MCF 10A (cell line): ENCODE measurements at regions not wholly inside any gene's neighbourhood (a gene's known extent, or its start where the extent isn't known, plus 50 kb on each side); places are given as distances from the start of the nearest gene placed in this dataset.

Source experiments
- BruUV-seq: library from RNA; stranded (reverse); fragments of 400-500 nt; replicated peaks from 2 replicates; lab custom pipeline; 2021; lab: Mats Ljungman, UMichigan
- CTCF ChIA-PET: fragments of 300-600 bp; sonication (Branson Sonifier 250); formaldehyde crosslinking; extraction: SDS; loops from one replicate; lab custom pipeline; 2021; ENCODE audit warnings: antibody characterized with exemption, inconsistent platforms; lab: Yijun Ruan, JAX
- POLR2A ChIA-PET: fragments of 300-600, 350-650 bp; sonication (Branson Sonifier 250); formaldehyde crosslinking; extraction: SDS; loops from one replicate; lab custom pipeline; 2020; ENCODE audit warnings: antibody characterized with exemption, inconsistent platforms; lab: Yijun Ruan, JAX
- DNase-seq: peaks from one replicate; pipeline ENCODE4 v3.0.0-alpha.2; 2018; ENCODE audit not compliant: unreplicated experiment
- H3K27ac Mint-ChIP-seq: one replicate; pipeline ENCODE4 v1.8.0; 2022; ENCODE audit warnings: mild to moderate bottlenecking, low read depth, mixed read lengths; ENCODE audit not compliant: unreplicated experiment
- H3K27me3 Mint-ChIP-seq: one replicate; pipeline ENCODE4 v1.8.0; 2022; ENCODE audit warnings: mixed read lengths; ENCODE audit not compliant: insufficient read depth, unreplicated experiment
- H3K36me3 Mint-ChIP-seq: one replicate; pipeline ENCODE4 v1.8.0; 2022; ENCODE audit warnings: mild to moderate bottlenecking, moderate library complexity, mixed read lengths; ENCODE audit not compliant: insufficient read depth, unreplicated experiment
- H3K4me1 Mint-ChIP-seq: one replicate; pipeline ENCODE4 v1.8.0; 2022; ENCODE audit warnings: mixed read lengths; ENCODE audit not compliant: insufficient read depth, unreplicated experiment
- H3K4me3 Mint-ChIP-seq: one replicate; pipeline ENCODE4 v1.8.0; 2022; ENCODE audit warnings: mild to moderate bottlenecking, moderate library complexity, mixed read lengths; ENCODE audit not compliant: unreplicated experiment
- H3K9me3 Mint-ChIP-seq: one replicate; pipeline ENCODE4 v1.8.0; 2022; ENCODE audit warnings: mixed read lengths; ENCODE audit not compliant: unreplicated experiment
- CTCF ChIP-seq: fragments of 200-600 bp; IDR thresholded peaks from one replicate; pipeline ENCODE4 v1.8.0; 2022; ENCODE audit warnings: antibody characterized with exemption, mild to moderate bottlenecking; ENCODE audit not compliant: unreplicated experiment
- intact Hi-C: fragments of 100-400 bp; cut with micrococcal nuclease; formaldehyde crosslinking; loops from 2 replicates; pipeline ENCODE4 v1.14.1; 2022

DNA sequence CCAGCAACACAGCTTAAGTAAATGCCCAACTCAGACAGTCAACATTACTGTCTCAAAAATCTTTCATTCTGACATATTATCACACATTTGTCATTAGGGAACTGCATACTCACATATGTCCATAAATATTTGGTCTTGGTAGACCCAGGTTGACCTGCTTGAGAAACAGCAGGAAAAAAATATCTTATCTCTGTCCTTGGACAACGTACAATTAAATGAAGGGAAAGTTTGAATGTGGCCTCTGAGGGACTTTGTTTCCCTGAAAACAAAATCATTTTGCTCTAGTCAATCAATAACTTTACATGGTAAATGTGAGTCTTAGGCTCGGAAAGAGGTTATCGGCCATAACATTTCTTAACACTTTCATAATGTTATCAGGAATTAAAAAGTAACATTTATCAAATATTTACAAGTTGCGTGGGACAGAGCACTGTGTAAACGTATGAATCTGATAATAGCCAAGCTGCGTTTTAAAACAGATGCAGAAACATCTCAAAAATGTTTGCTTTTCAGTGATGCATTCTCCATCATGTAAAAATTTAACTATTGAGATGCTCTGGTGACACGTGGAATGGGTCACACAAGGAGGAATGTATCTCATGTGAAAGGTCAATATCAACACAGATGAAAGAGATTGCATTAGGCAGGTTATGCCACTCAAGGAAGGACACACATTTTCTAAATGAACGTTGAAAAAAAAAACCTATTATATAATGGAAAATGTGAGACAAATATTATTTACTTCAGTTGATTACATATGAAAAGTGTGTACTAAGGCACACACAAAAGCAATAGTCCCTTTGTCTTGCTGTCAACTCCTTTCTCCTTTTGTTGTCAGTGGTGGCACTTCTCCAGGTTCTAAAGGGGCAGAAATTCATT is 304.4 kb downstream of the WDR72 start:
- H3K4me3 Mint-ChIP-seq = no peak overlapping the region
- no peak overlapping the region for H3K27ac Mint-ChIP-seq
- DNase-seq = no peak
- ChIA-PET CTCF (no interaction called here), POLR2A (no interaction called here)
- no peaks in the 10 kb centered on the region for H3K4me1 Mint-ChIP-seq
- BruUV-seq = no TSS peak
- H3K9me3 Mint-ChIP-seq = peaks cover 16% of the 10 kb centered on the region
- no peak for TF ChIP-seq CTCF
- no peaks in the 10 kb centered on the region for H3K27me3 Mint-ChIP-seq
- H3K36me3 Mint-ChIP-seq = no peaks in the 10 kb centered on the region
- intact Hi-C loops = no loop called here

DNA sequence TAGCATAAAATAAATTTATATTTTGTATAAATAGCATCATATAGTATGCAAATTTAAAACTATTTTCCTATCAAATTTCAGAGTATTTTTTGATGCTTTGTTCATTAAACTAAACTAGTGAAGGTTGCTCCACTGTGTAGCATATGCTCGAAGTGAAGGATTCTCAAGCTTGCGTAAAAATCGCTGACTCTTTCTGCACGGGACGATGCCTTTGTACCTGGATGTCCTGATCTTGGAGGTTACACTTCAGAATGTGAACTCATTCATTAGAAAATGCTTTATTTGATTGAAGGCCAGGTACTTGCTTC is 305.0 kb downstream of the WDR72 start:
- no peak overlapping the region for H3K27ac Mint-ChIP-seq
- no peak for DNase-seq
- H3K4me3 Mint-ChIP-seq = no peak overlapping the region
- no peaks in the 10 kb centered on the region for H3K27me3 Mint-ChIP-seq
- no TSS peak for BruUV-seq
- intact Hi-C loops = no loop called here
- H3K36me3 Mint-ChIP-seq = no peaks in the 10 kb centered on the region
- no peaks in the 10 kb centered on the region for H3K4me1 Mint-ChIP-seq
- peaks cover 10% of the 10 kb centered on the region for H3K9me3 Mint-ChIP-seq
- CTCF ChIA-PET = no interaction called here
- POLR2A ChIA-PET = no interaction called here
- no peak for TF ChIP-seq CTCF

GRCh38 chr15:53453253-53454105 is 306.0 kb downstream of the WDR72 start:
- Mint-ChIP-seq H3K36me3 (no peaks in the 10 kb centered on the region), H3K27me3 (no peaks in the 10 kb centered on the region), H3K4me1 (no peaks in the 10 kb centered on the region), H3K27ac (no peak overlapping the region), H3K4me3 (no peak overlapping the region), H3K9me3 (no peaks in the 10 kb centered on the region)
- ChIA-PET CTCF (no interaction called here), POLR2A (no interaction called here)
- TF ChIP-seq CTCF = no peak
- intact Hi-C loops = no loop called here
- no peak for DNase-seq
- no TSS peak for BruUV-seq
